Mesothelial cell of epicardium (in vitro differentiated cells): ENCODE measurements at regions not wholly inside any gene's neighbourhood (a gene's known extent, or its start where the extent isn't known, plus 50 kb on each side); places are given as distances from the start of the nearest gene placed in this dataset.

Source experiments
- DNase-seq, 2 experiments: peaks; one replicate each; pipeline ENCODE4 v3.0.0; 2021; ENCODE audit warnings: low spot score in 2 of 2; ENCODE audit not compliant: unreplicated experiment in 2 of 2
- H3K27ac Mint-ChIP-seq: 2 replicates; pipeline ENCODE4 v1.8.0; 2021; ENCODE audit warnings: mixed read lengths
- H3K27me3 Mint-ChIP-seq: 2 replicates; pipeline ENCODE4 v1.8.0; 2021; ENCODE audit warnings: low read depth, mixed read lengths
- H3K36me3 Mint-ChIP-seq: 2 replicates; pipeline ENCODE4 v1.8.0; 2021; ENCODE audit warnings: mixed read lengths
- H3K4me1 Mint-ChIP-seq: 2 replicates; pipeline ENCODE4 v1.8.0; 2021; ENCODE audit warnings: mixed read lengths
- H3K4me3 Mint-ChIP-seq: 2 replicates; pipeline ENCODE4 v1.8.0; 2021; ENCODE audit warnings: mild to moderate bottlenecking, moderate library complexity, mixed read lengths
- H3K9me3 Mint-ChIP-seq: 2 replicates; pipeline ENCODE4 v1.8.0; 2021; ENCODE audit warnings: mixed read lengths
- TF ChIP-seq, protein P1 (sequence below): fragments of 200-600 bp; sonication (generic); IDR thresholded peaks from one replicate; pipeline ENCODE4 v1.5.0; 2021; ENCODE audit warnings: antibody characterized with exemption; ENCODE audit not compliant: unreplicated experiment

DNA sequence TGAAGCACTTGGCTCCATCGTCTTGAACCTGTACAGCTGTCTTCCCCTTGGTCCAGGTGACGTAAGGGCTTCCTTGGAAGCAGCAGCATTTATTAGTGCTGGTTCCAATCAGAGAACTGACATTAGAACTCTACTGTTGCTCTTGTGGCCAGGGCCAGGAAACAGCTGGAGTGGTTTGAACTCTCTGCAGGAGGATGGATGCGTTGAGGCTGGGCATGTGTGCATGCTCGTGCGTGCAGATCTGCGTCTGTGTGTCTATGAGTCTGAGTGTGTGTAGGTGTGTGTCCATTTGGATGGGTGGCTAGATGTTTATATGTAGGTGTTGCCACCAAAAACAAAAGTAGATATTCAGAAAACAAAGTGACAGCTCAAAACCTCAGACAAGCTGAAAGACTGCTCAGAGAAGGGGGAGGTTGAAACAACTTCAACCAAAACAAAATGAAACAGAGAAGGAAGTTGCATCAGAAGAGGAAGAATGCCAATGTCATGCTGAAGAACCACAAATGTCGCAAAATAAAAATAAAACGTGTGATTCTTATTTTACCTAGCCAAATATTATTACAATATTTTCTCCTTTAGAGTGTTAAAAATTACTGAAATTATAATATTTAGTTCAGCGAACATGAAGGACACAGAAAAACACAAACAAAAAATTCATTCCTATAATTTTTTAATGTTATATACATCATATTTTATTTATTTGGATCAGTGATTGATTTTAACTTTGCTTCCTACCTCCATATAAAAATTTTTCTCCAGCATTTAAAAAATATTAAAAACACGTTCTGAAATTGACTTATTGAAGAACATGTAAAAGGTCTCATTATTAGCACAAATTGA lies 96.1 kb upstream of the MKLN1 start:
- Mint-ChIP-seq H3K27me3 (no peaks in the 10 kb centered on the region), H3K4me1 (peaks cover 4% of the 10 kb centered on the region), H3K27ac (no peak overlapping the region), H3K36me3 (no peaks in the 10 kb centered on the region), H3K9me3 (no peaks in the 10 kb centered on the region), H3K4me3 (no peak overlapping the region)
- DNase-seq: no peak
- TF ChIP-seq, protein P1, sequence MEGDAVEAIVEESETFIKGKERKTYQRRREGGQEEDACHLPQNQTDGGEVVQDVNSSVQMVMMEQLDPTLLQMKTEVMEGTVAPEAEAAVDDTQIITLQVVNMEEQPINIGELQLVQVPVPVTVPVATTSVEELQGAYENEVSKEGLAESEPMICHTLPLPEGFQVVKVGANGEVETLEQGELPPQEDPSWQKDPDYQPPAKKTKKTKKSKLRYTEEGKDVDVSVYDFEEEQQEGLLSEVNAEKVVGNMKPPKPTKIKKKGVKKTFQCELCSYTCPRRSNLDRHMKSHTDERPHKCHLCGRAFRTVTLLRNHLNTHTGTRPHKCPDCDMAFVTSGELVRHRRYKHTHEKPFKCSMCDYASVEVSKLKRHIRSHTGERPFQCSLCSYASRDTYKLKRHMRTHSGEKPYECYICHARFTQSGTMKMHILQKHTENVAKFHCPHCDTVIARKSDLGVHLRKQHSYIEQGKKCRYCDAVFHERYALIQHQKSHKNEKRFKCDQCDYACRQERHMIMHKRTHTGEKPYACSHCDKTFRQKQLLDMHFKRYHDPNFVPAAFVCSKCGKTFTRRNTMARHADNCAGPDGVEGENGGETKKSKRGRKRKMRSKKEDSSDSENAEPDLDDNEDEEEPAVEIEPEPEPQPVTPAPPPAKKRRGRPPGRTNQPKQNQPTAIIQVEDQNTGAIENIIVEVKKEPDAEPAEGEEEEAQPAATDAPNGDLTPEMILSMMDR: no peak

DNA sequence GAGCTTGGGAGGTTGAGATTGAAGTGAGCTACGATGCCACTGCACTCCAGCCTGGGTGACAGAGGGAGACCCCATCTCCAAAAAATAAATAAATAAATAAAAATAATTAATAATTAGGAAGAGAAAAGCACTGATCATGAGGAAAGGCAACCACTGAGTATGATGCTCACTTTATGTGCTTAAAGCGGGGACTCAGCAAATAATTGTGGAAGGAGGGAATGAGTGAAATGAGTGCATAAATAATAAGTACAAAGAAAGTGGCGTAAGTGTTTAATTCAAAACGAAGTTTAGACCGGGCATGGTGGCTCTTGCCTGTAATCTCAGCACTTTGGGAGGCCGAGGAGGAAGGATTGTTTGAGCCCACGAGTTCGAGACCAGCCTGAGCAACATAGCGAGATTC lies 94.9 kb upstream of the MKLN1 start:
- peaks cover 4% of the 10 kb centered on the region for H3K4me1 Mint-ChIP-seq
- TF ChIP-seq, protein P1: no peak

DNA sequence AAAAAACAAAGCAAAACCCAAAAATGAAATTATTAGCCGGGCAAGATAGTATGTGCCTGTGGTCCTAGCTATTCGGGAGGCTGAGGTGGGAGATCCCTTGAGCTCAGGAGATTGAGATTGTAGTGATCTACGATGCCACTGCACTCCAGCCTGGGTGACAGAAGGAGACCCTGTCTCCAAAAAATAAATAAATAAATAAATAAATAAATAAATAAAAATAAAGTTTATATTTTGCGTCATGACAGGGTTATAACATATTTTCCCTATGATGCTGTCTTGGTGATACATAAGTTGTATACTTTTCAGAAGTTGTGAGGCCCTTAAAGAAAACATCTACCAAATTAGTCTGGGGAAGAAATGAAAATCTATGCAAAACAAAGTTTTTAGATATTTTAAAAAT lies 94.5 kb upstream of the MKLN1 start:
- H3K27ac Mint-ChIP-seq: no peak overlapping the region
- peaks cover 4% of the 10 kb centered on the region for H3K4me1 Mint-ChIP-seq
- H3K9me3 Mint-ChIP-seq: peaks cover under 1% of the 10 kb centered on the region
- no peaks in the 10 kb centered on the region for H3K36me3 Mint-ChIP-seq
- TF ChIP-seq, protein P1: no peak
- no peak overlapping the region for H3K4me3 Mint-ChIP-seq
- H3K27me3 Mint-ChIP-seq: no peaks in the 10 kb centered on the region
- no peak for DNase-seq

More for the DNA sequence above, 94.9 kb upstream of the MKLN1 start:
- no peak for DNase-seq
- Mint-ChIP-seq H3K4me3 (no peak overlapping the region), H3K9me3 (no peaks in the 10 kb centered on the region), H3K36me3 (no peaks in the 10 kb centered on the region), H3K27me3 (no peaks in the 10 kb centered on the region), H3K27ac (no peak overlapping the region)

DNA sequence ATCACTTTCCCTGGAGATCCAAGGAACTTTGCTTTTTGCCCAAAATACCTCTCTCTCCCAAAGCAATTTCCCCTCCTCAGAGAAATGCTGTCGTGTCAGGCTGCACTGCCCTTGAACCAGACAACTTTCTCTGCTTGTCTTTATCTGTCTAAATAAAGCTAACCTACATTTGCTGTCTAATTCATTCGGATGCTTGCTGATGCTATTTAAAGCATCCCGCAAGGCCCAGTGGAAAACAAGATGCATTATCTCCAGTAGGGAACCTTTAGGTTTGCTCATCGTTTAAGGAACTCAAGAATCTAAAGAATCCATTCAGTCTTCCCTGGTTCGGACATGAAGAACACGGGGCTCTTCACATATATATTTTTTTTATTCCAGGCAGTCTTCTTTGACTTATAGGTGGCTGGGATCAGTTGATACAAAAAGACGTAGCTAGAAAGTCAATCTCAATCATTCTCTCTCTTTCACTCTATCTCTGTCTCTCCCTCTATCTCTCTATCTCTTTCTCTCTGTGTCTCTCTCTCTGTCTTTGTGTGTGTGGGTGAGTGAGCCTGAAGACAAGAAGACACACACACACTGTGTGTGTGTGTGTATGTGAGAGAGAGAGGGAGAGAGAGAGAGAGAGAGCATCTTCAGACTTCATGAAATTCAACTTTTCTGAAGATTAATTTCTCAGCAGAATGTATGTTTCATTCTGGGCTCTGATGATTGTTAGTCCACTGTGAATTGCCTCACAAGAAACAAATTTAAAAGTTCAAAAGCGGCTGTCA lies 92.8 kb upstream of the MKLN1 start:
- TF ChIP-seq, protein P1: no peak
- no peak overlapping the region for H3K27ac Mint-ChIP-seq
- DNase-seq: no peak
- no peaks in the 10 kb centered on the region for H3K27me3 Mint-ChIP-seq
- no peaks in the 10 kb centered on the region for H3K36me3 Mint-ChIP-seq
- peaks cover 7% of the 10 kb centered on the region for H3K9me3 Mint-ChIP-seq
- no peak overlapping the region for H3K4me3 Mint-ChIP-seq
- H3K4me1 Mint-ChIP-seq: peaks cover 4% of the 10 kb centered on the region

DNA sequence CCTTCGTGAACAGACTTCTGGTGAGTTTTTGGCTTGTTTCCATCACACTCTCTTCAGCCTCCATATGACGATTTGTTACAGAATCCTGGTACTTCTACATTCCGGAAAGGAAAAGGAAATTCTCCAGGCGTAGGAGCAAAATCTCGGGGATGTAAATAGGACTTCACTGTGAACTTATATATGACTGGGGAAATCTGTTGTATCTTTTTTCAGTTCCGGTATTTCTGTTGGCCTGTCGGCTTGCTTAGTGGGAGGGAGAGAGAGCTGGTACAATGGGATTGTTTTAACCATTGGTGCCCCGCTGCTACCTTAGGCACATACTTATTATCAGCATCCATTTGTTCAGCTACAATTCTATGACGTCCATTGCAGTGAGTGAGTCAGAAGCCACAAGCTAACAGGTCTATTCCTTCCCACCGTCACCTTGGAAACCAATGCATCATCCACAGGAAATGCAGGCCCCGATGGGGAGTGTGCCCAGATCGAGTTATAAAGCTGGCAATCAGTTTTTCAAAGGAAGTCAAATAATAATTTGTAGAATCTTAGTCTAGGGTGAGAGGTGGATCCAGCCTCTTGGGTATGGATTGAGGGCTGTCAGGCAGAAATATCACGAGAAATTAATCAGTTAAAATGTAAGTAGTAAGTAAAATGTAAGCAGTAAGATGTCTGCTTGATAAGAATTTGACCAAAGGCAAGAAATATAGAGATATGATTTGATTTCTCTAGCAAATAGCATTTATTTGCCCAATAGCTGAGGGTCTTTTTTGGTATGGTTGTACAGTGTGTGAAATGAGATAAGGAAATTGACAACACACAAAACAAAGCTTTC lies 92.0 kb upstream of the MKLN1 start:
- H3K4me1 Mint-ChIP-seq: peaks cover 4% of the 10 kb centered on the region
- TF ChIP-seq, protein P1: no peak
- H3K4me3 Mint-ChIP-seq: no peak overlapping the region
- DNase-seq: no peak
- no peaks in the 10 kb centered on the region for H3K27me3 Mint-ChIP-seq
- no peak overlapping the region for H3K27ac Mint-ChIP-seq
- no peaks in the 10 kb centered on the region for H3K36me3 Mint-ChIP-seq
- peaks cover 7% of the 10 kb centered on the region for H3K9me3 Mint-ChIP-seq
